ENCODE measurements at regions not wholly inside any gene's neighbourhood (a gene's known extent, or its start where the extent isn't known, plus 50 kb on each side); places are given as distances from the start of the nearest gene placed in this dataset.

- no peaks in the 10 kb centered on the region for H3K79me1 ChIP-seq (ENCODE audit: low read depth, low read length)
- no peaks in the 10 kb centered on the region for H3K9me3 ChIP-seq (replicated peaks in 1 of 2; ENCODE audit: control insufficient read depth in 2 of 2, insufficient read depth in 1 of 2, low read depth in 1 of 2, low read length in 2 of 2)
- H3K14ac ChIP-seq (ENCODE audit: low read length), result no peak overlapping the region
- peak overlapping the region; percentile 36 for H3K9ac ChIP-seq (ENCODE audit: low read depth, low read length, poor library complexity)
- no peak overlapping the region for H3K4me2 ChIP-seq (ENCODE audit: insufficient read depth, low read length, poor library complexity, severe bottlenecking)
- no peak overlapping the region for H3K4me3 ChIP-seq (ENCODE audit: low read length in 2 of 2)
- H4K91ac ChIP-seq (ENCODE audit: low read depth, low read length, poor library complexity), result no peak overlapping the region
- H2BK120ac ChIP-seq (ENCODE audit: low read depth, low read length), result no peak overlapping the region
- no peak overlapping the region for H2BK5ac ChIP-seq (ENCODE audit: low read length)
- H3K18ac ChIP-seq (ENCODE audit: low read length), result peak overlapping the region; percentile 27
- no peak overlapping the region for H3K23ac ChIP-seq (ENCODE audit: low read depth, low read length, poor library complexity)
- H3K27ac ChIP-seq (replicated peaks; ENCODE audit: low read length), result no peak overlapping the region
- DNase-seq (ENCODE audit: low spot score), result no peak
- no peaks in the 10 kb centered on the region for H3K27me3 ChIP-seq (ENCODE audit: control insufficient read depth in 3 of 3, insufficient read depth in 3 of 3, low read depth in 1 of 3, low read length in 3 of 3)
- no peak overlapping the region for H2AFZ ChIP-seq (ENCODE audit: low read length)
- no peak overlapping the region for H2BK15ac ChIP-seq (ENCODE audit: low read length)
- H3K4ac ChIP-seq (ENCODE audit: low read length), result no peak overlapping the region
- no peak overlapping the region for H2AK5ac ChIP-seq (ENCODE audit: low read depth, low read length)
- H3K4me1 ChIP-seq (ENCODE audit: control insufficient read depth in 2 of 2, insufficient read depth in 1 of 2, low read depth in 1 of 2, low read length in 2 of 2), result peaks cover 0 to 6% of the 10 kb centered on the region in 2 donors
- WGBS, 2 donors (ENCODE audit: extremely low coverage in 2 of 2, insufficient read length in 2 of 2, insufficient replicate concordance in 1 of 2), result no CpG with 5 or more reads among the region's 7 CpGs
- no peak overlapping the region for H2BK12ac ChIP-seq (ENCODE audit: low read length)
- no peaks in the 10 kb centered on the region for H3K36me3 ChIP-seq (replicated peaks in 1 of 2; ENCODE audit: control insufficient read depth in 2 of 2, insufficient read depth in 2 of 2, low read length in 2 of 2)
- peak overlapping the region; percentile 27 for H4K8ac ChIP-seq (ENCODE audit: low read depth, low read length)
These were observed 92.9 kb downstream of the DRD1 start for GRCh38 chr5:175351126-175351525.

GRCh38 chr5:175347931-175348330 lies 96.1 kb downstream of the DRD1 start:
- H3K23ac ChIP-seq (ENCODE audit: low read depth, low read length, poor library complexity), result no peak overlapping the region
- no peaks in the 10 kb centered on the region for H3K79me1 ChIP-seq (ENCODE audit: low read depth, low read length)
- H4K8ac ChIP-seq (ENCODE audit: low read depth, low read length), result no peak overlapping the region
- DNase-seq (ENCODE audit: low spot score), result no peak
- no peak overlapping the region for H3K4me3 ChIP-seq (ENCODE audit: low read length in 2 of 2)
- H2BK15ac ChIP-seq (ENCODE audit: low read length), result no peak overlapping the region
- no peaks in the 10 kb centered on the region for H3K27me3 ChIP-seq (ENCODE audit: control insufficient read depth in 3 of 3, insufficient read depth in 3 of 3, low read depth in 1 of 3, low read length in 3 of 3)
- no peak overlapping the region for H4K91ac ChIP-seq (ENCODE audit: low read depth, low read length, poor library complexity)
- no peak overlapping the region for H3K9ac ChIP-seq (ENCODE audit: low read depth, low read length, poor library complexity)
- H3K27ac ChIP-seq (replicated peaks; ENCODE audit: low read length), result no peak overlapping the region
- no peak overlapping the region for H2BK5ac ChIP-seq (ENCODE audit: low read length)
- peaks cover 0 to 6% of the 10 kb centered on the region in 2 donors for H3K4me1 ChIP-seq (ENCODE audit: control insufficient read depth in 2 of 2, insufficient read depth in 1 of 2, low read depth in 1 of 2, low read length in 2 of 2)
- no peak overlapping the region for H3K4ac ChIP-seq (ENCODE audit: low read length)
- no peak overlapping the region for H2BK12ac ChIP-seq (ENCODE audit: low read length)
- no peak overlapping the region for H2AK5ac ChIP-seq (ENCODE audit: low read depth, low read length)
- WGBS, 2 donors (ENCODE audit: extremely low coverage in 2 of 2, insufficient read length in 2 of 2, insufficient replicate concordance in 1 of 2), result no CpG with 5 or more reads among the region's 1 CpG
- no peak overlapping the region for H3K18ac ChIP-seq (ENCODE audit: low read length)
- H3K36me3 ChIP-seq (replicated peaks in 1 of 2; ENCODE audit: control insufficient read depth in 2 of 2, insufficient read depth in 2 of 2, low read length in 2 of 2), result no peaks in the 10 kb centered on the region
- no peak overlapping the region for H3K4me2 ChIP-seq (ENCODE audit: insufficient read depth, low read length, poor library complexity, severe bottlenecking)
- no peak overlapping the region for H2AFZ ChIP-seq (ENCODE audit: low read length)
- H2BK120ac ChIP-seq (ENCODE audit: low read depth, low read length), result no peak overlapping the region
- H3K14ac ChIP-seq (ENCODE audit: low read length), result no peak overlapping the region
- H3K9me3 ChIP-seq (replicated peaks in 1 of 2; ENCODE audit: control insufficient read depth in 2 of 2, insufficient read depth in 1 of 2, low read depth in 1 of 2, low read length in 2 of 2), result no peaks in the 10 kb centered on the region

GRCh38 chr5:175347027-175347426 lies 97.0 kb downstream of the DRD1 start:
- no peak overlapping the region for H2BK12ac ChIP-seq (ENCODE audit: low read length)
- no peak overlapping the region for H3K18ac ChIP-seq (ENCODE audit: low read length)
- H3K14ac ChIP-seq (ENCODE audit: low read length), result no peak overlapping the region

GRCh38 chr5:175344331-175345195 lies 99.4 kb downstream of the DRD1 start:
- H3K14ac ChIP-seq (ENCODE audit: low read length), result no peak overlapping the region
- H3K4ac ChIP-seq (ENCODE audit: low read length), result no peak overlapping the region
- WGBS, 2 donors (ENCODE audit: extremely low coverage in 2 of 2, insufficient read length in 2 of 2, insufficient replicate concordance in 1 of 2), result no CpG with 5 or more reads among the region's 4 CpGs
- no peak overlapping the region for H2AK5ac ChIP-seq (ENCODE audit: low read depth, low read length)
- H4K8ac ChIP-seq (ENCODE audit: low read depth, low read length), result no peak overlapping the region
- H3K36me3 ChIP-seq (replicated peaks in 1 of 2; ENCODE audit: control insufficient read depth in 2 of 2, insufficient read depth in 2 of 2, low read length in 2 of 2), result no peaks in the 10 kb centered on the region
- H2BK5ac ChIP-seq (ENCODE audit: low read length), result no peak overlapping the region
- H3K4me1 ChIP-seq (ENCODE audit: control insufficient read depth in 2 of 2, insufficient read depth in 1 of 2, low read depth in 1 of 2, low read length in 2 of 2), result peaks cover 0 to 4% of the 10 kb centered on the region in 2 donors
- no peak overlapping the region for H2AFZ ChIP-seq (ENCODE audit: low read length)
- no peak overlapping the region for H3K9ac ChIP-seq (ENCODE audit: low read depth, low read length, poor library complexity)
- no peak for DNase-seq (ENCODE audit: low spot score)
- H2BK120ac ChIP-seq (ENCODE audit: low read depth, low read length), result no peak overlapping the region
- no peak overlapping the region for H3K4me3 ChIP-seq (ENCODE audit: low read length in 2 of 2)
- no peak overlapping the region for H2BK15ac ChIP-seq (ENCODE audit: low read length)
- no peaks in the 10 kb centered on the region for H3K9me3 ChIP-seq (replicated peaks in 1 of 2; ENCODE audit: control insufficient read depth in 2 of 2, insufficient read depth in 1 of 2, low read depth in 1 of 2, low read length in 2 of 2)
- no peak overlapping the region for H3K27ac ChIP-seq (replicated peaks; ENCODE audit: low read length)
- no peaks in the 10 kb centered on the region for H3K27me3 ChIP-seq (ENCODE audit: control insufficient read depth in 3 of 3, insufficient read depth in 3 of 3, low read depth in 1 of 3, low read length in 3 of 3)
- no peaks in the 10 kb centered on the region for H3K79me1 ChIP-seq (ENCODE audit: low read depth, low read length)
- no peak overlapping the region for H4K91ac ChIP-seq (ENCODE audit: low read depth, low read length, poor library complexity)
- H3K23ac ChIP-seq (ENCODE audit: low read depth, low read length, poor library complexity), result no peak overlapping the region
- no peak overlapping the region for H2BK12ac ChIP-seq (ENCODE audit: low read length)
- H3K18ac ChIP-seq (ENCODE audit: low read length), result no peak overlapping the region
- H3K4me2 ChIP-seq (ENCODE audit: insufficient read depth, low read length, poor library complexity, severe bottlenecking), result no peak overlapping the region

More at GRCh38 chr5:175347027-175347426, 97.0 kb downstream of the DRD1 start:
- Histone ChIP-seq H2BK5ac (ENCODE audit: low read length) (no peak overlapping the region), H2BK120ac (ENCODE audit: low read depth, low read length) (no peak overlapping the region), H3K27ac (replicated peaks; ENCODE audit: low read length) (no peak overlapping the region), H2AK5ac (ENCODE audit: low read depth, low read length) (no peak overlapping the region), H3K4me2 (ENCODE audit: insufficient read depth, low read length, poor library complexity, severe bottlenecking) (no peak overlapping the region), H3K36me3 (replicated peaks in 1 of 2; ENCODE audit: control insufficient read depth in 2 of 2, insufficient read depth in 2 of 2, low read length in 2 of 2) (no peaks in the 10 kb centered on the region), H3K79me1 (ENCODE audit: low read depth, low read length) (no peaks in the 10 kb centered on the region), H3K4me1 (ENCODE audit: control insufficient read depth in 2 of 2, insufficient read depth in 1 of 2, low read depth in 1 of 2, low read length in 2 of 2) (peaks cover 0 to 6% of the 10 kb centered on the region in 2 donors), H4K8ac (ENCODE audit: low read depth, low read length) (no peak overlapping the region), H3K4ac (ENCODE audit: low read length) (no peak overlapping the region), H3K9me3 (replicated peaks in 1 of 2; ENCODE audit: control insufficient read depth in 2 of 2, insufficient read depth in 1 of 2, low read depth in 1 of 2, low read length in 2 of 2) (no peaks in the 10 kb centered on the region), H2AFZ (ENCODE audit: low read length) (no peak overlapping the region), H3K27me3 (ENCODE audit: control insufficient read depth in 3 of 3, insufficient read depth in 3 of 3, low read depth in 1 of 3, low read length in 3 of 3) (no peaks in the 10 kb centered on the region), H2BK15ac (ENCODE audit: low read length) (no peak overlapping the region), H3K23ac (ENCODE audit: low read depth, low read length, poor library complexity) (no peak overlapping the region), H3K9ac (ENCODE audit: low read depth, low read length, poor library complexity) (no peak overlapping the region), H3K4me3 (ENCODE audit: low read length in 2 of 2) (no peak overlapping the region), H4K91ac (ENCODE audit: low read depth, low read length, poor library complexity) (no peak overlapping the region)
- no CpG with 5 or more reads among the region's 5 CpGs for WGBS, 2 donors (ENCODE audit: extremely low coverage in 2 of 2, insufficient read length in 2 of 2, insufficient replicate concordance in 1 of 2)
- DNase-seq (ENCODE audit: low spot score), result no peak

Measured in neuronal stem cell (in vitro differentiated cells).